HG02798 (cell line): ENCODE measurements at regions not wholly inside any gene's neighbourhood (a gene's known extent, or its start where the extent isn't known, plus 50 kb on each side); places are given as distances from the start of the nearest gene placed in this dataset.

Experiments
- ATAC-seq: cut with Tn5 transposase; IDR thresholded peaks from one replicate; pipeline ENCODE4 v1.9.1; 2021; ENCODE audit warnings: mild to moderate bottlenecking; ENCODE audit not compliant: unreplicated experiment, poor library complexity

DNA sequence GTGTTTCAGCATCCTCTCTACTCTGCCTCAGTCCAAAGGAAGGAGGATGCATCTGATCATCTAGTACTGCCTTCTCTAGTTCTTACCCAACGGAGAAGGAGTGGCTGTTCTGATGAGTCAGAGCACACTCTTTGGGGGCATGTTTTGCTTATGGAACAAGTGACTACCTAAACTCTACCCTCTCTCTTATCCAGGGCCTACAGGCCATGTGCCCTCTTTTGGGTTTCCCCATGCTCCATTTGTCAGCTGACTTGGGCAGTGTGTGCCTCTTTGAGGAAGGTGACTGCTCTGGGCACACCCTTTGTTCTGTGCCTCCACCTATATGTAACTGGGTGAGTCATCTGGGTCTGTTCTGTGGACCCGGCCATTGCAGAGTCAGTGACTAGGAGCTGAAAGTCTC is 89.6 kb upstream of the BNC2 start:
- no peak for ATAC-seq

DNA sequence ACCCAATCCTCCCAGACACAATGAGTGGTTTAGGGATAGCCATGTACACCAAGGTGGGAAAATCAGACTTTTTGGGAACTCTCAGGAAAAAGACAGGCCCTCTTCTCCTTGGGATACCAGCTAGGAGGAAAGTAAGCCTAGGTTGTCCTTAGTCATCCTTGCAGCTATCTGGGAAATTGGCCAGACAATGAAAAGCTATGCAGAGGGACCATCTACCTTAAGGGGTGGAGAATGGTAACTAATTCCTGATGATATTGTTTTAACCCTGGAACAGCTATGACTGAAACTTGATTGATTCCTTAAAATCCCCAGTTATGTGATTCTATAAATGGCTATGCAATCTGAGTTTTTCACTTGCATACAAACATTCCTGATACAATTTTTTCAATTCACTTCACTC is 88.9 kb upstream of the BNC2 start:
- no peak for ATAC-seq

DNA sequence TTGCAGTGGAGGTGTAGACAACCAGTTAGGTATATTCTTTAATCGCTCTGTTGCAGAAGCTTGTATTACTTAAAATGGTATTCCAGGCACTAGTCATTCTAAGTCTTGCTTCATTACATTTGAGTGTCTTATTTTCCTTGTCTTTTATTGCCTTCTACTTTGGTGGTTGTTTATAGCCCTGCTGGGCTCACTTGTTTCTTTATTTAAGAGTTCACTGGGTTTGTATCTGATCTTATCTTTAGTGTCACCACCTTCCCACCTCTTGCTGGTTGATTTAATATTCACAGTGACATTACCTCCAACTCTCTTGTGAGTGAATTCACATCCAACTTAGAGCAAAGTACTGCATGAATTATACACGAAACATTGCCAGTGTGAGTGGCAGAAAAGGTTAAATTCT is 83.6 kb upstream of the BNC2 start:
- no peak for ATAC-seq

DNA sequence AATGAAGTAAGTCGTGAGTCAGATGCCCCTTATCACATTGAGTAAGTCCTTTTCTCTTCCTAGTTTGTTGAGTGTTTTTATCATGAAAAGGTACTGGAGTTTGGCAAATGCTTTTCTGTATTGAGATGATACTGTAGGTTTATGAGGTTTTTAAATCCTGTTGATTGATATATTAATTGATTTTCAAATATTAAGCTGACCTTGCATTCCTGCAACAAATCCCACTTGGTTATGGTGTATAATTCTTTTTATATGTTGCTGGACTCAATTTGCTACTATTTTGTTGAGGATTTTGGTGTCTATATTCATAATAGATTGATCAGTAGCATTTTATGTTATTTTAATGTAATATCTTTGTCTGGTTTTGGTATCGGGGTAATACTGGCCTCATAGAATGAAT is 81.0 kb upstream of the BNC2 start:
- no peak for ATAC-seq

- no peak for ATAC-seq
Observed at GRCh38 chr9:16950051-16950450, 79.6 kb upstream of the BNC2 start.

DNA sequence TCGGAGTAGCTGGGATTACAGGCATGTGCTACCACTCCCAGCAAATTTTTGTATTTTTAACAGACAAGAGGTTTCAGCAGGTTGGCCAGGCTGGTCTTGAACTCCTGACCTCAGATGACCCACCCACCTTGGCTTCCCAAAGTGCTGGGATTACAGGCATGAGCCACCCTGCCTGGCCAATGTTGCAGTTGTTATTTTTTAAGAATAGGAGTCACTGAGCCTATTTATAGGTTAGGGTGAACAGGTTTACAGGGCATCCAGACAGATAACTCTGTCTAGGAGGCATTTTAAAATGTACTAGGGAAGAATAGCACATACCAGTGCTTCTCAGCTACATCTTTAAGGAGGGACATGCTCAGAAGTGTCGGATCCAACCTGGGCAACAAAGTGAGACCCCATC is 60.1 kb upstream of the BNC2 start:
- ATAC-seq, result no peak

- ATAC-seq, result no peak
Observed at GRCh38 chr9:16928179-16928945, 57.9 kb upstream of the BNC2 start.

DNA sequence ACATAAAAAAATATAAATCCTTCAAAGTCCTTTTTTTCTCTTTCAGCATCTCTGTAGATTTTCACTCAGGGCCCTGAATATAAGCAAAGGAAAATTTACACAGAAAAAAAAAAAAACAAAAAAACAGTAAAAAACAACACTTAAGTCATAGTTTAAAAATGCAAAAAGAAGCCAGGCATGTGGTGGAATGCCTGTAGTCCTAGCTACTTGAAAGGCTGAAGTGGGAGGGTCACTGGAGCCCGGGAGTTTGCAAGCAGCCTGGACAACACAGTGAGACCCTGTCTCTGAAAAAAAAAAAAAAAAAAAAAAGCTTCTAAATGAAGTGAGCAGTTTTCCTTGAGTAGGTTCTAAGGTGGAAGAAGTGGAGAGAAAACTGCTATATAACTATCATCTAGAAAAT is 55.0 kb upstream of the BNC2 start:
- ATAC-seq, result no peak

DNA sequence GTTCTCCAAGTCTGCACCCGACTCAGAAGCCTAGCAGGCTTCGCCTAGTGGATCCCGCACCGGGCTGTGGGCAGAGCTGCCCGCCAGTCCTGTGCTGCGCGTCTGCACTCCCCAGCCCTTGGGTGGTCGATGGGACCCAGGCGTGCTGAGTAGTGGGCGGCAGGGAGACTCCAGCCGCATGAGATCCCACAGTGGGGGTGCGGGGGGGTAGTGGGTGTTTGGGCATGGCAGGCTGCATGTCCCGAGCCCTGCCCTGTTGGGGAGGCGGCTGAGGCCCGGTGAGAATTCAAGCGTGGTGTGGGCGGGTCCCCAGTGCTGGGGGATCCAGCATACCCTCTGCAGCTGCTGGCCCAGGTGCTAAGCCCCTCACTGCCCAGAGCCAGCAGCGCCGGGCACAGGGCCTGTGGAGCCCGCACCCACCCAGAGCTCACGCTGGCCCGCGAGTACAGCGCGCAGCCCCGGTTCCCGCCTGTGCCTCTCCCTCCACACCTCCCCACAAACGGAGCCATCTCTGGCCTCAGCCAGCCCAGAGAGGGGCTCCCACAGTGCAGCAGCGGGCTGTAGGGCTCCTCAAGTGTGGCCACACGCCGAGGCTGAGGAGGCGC is 53.9 kb upstream of the BNC2 start:
- no peak for ATAC-seq

- ATAC-seq, result no peak
Observed at GRCh38 chr9:16921855-16922254, 51.4 kb upstream of the BNC2 start.
